Rectal smooth muscle tissue (tissue), 1 donor: ENCODE measurements at regions not wholly inside any gene's neighbourhood (a gene's known extent, or its start where the extent isn't known, plus 50 kb on each side); places are given as distances from the start of the nearest gene placed in this dataset.
"Not testable (repeated sequence)": the region's sequence is repeated elsewhere in the genome, so short reads cannot be mapped to it uniquely, and the experiment has no call there.

Experiments used
- H3K27ac ChIP-seq: one replicate; pipeline ENCODE4 v1.7.0; 2013; ENCODE audit warnings: low read depth, low read length, inconsistent platforms
- H3K27me3 ChIP-seq: one replicate; pipeline ENCODE4 v1.7.0; 2013; ENCODE audit warnings: low read length; ENCODE audit not compliant: control insufficient read depth, insufficient read depth
- H3K36me3 ChIP-seq: one replicate; pipeline ENCODE4 v1.7.0; 2013; ENCODE audit warnings: low read length; ENCODE audit not compliant: control insufficient read depth, insufficient read depth
- H3K4me1 ChIP-seq: one replicate; pipeline ENCODE4 v1.7.0; 2013; ENCODE audit warnings: low read length; ENCODE audit not compliant: control insufficient read depth, insufficient read depth
- H3K4me3 ChIP-seq: one replicate; pipeline ENCODE4 v1.7.0; 2013; ENCODE audit warnings: low read length
- H3K9ac ChIP-seq: one replicate; pipeline ENCODE4 v1.7.0; 2013; ENCODE audit warnings: low read length

GRCh38 chr1:82387012-82387366 is 586.3 kb downstream of the ADGRL2 start:
- Histone ChIP-seq H3K4me1 (no peaks in the 10 kb centered on the region), H3K9ac (no peak overlapping the region), H3K36me3 (no peaks in the 10 kb centered on the region), H3K27me3 (no peaks in the 10 kb centered on the region), H3K27ac (no peak overlapping the region), H3K4me3 (no peak overlapping the region)

DNA sequence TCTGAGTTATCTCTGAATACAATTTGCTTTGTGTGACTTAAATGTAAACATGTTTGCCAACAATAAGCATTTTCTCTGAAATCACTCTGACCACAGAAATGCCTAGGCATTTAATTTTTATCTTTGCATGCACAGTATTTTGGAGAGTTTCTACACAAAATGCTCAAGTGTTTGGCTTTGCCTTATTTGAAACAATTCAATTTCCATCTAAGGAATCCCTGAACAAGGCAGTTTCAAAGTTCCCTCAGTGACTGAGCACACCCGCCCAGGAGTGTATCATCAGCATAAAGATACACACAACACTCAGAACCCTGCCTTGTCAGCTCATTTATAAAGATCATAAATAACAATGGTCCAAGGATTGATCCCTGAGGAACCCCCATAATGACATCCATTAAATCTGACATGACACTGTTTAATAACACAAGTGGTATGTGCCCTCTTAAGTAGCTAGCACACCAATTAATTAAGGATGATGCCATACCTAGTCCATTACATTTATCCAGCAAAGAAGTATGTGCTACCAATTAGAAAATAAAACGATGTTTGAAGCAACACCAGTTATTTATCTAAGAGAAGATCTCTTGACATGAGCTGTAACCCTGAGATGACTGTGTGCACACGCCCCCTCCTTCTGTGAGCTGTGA is 585.8 kb downstream of the ADGRL2 start:
- Histone ChIP-seq H3K9ac (no peak overlapping the region), H3K36me3 (no peaks in the 10 kb centered on the region), H3K27ac (no peak overlapping the region), H3K27me3 (no peaks in the 10 kb centered on the region), H3K4me3 (no peak overlapping the region), H3K4me1 (no peaks in the 10 kb centered on the region)

GRCh38 chr1:82384776-82385175 is 584.0 kb downstream of the ADGRL2 start:
- H3K27me3 ChIP-seq: no peaks in the 10 kb centered on the region
- H3K4me1 ChIP-seq: no peaks in the 10 kb centered on the region
- H3K36me3 ChIP-seq: no peaks in the 10 kb centered on the region
- H3K9ac ChIP-seq: no peak overlapping the region
- no peak overlapping the region for H3K27ac ChIP-seq
- H3K4me3 ChIP-seq: no peak overlapping the region

- H3K27ac ChIP-seq: no peak overlapping the region
- H3K27me3 ChIP-seq: no peaks in the 10 kb centered on the region
- H3K9ac ChIP-seq: no peak overlapping the region
- H3K4me1 ChIP-seq: no peaks in the 10 kb centered on the region
- H3K4me3 ChIP-seq: no peak overlapping the region
- H3K36me3 ChIP-seq: no peaks in the 10 kb centered on the region
Measured at GRCh38 chr1:82377201-82377884, 576.6 kb downstream of the ADGRL2 start.

- Histone ChIP-seq H3K4me3 (no peak overlapping the region), H3K27ac (no peak overlapping the region), H3K27me3 (no peaks in the 10 kb centered on the region), H3K9ac (no peak overlapping the region), H3K36me3 (no peaks in the 10 kb centered on the region), H3K4me1 (no peaks in the 10 kb centered on the region)
Measured at GRCh38 chr1:82373710-82374109, 573.0 kb downstream of the ADGRL2 start.

DNA sequence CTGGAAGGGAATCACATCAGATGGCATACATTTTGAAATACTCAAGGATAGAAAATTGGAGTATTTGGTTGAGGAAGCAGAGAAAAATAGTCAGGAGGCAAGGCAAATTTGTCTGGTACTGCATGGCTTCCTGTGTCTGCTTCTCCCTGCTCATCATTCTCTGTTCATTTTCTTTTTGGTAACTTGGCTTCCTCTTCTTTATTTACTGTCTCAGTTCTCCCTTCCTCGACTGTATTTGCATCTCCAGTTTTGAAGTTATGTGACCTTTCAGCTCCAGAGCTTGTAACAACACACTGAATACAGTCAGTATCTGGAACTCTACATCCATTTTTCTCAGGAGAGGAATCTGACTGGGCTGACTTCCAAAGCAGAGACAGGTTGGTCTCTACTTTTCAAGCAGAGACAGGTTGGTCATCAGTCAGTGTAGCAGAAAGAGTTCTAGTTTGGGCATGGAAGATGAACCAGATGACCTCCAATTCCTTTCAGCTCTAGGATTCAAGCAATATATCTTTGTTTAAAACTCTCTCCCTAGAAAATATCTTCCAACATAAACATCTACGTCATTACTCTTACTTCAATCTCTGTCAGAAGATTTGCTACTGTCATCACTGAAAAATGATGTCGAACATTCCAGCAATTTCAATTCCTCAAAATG is 571.2 kb downstream of the ADGRL2 start:
- Histone ChIP-seq H3K36me3 (no peaks in the 10 kb centered on the region), H3K4me3 (no peak overlapping the region), H3K4me1 (no peaks in the 10 kb centered on the region), H3K27me3 (no peaks in the 10 kb centered on the region), H3K27ac (no peak overlapping the region), H3K9ac (no peak overlapping the region)

GRCh38 chr1:82367456-82367855 is 566.7 kb downstream of the ADGRL2 start:
- Histone ChIP-seq H3K9ac (no peak overlapping the region), H3K27ac (no peak overlapping the region), H3K27me3 (no peaks in the 10 kb centered on the region), H3K36me3 (no peaks in the 10 kb centered on the region), H3K4me1 (no peaks in the 10 kb centered on the region), H3K4me3 (no peak overlapping the region)

DNA sequence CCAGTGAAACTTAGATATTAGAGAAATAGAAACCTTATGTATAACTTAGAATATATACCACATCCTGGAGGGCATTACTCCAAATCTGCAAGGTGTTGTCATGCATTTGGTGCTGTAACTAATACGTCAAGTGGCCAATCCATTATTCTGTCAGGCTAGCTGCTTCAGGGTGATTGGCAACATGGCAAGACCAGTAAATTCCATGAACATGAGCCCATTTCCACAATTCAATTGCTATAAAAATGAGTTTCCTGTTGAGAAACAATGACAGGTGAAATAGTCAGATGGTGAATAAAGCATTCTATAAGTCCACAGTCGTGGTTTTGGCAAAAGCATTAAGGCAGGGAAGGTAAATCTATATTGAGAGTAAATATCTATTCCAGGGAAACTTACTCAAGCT is 566.0 kb downstream of the ADGRL2 start:
- Histone ChIP-seq H3K4me1 (no peaks in the 10 kb centered on the region), H3K9ac (no peak overlapping the region), H3K4me3 (no peak overlapping the region), H3K27ac (no peak overlapping the region), H3K27me3 (no peaks in the 10 kb centered on the region), H3K36me3 (no peaks in the 10 kb centered on the region)

- not testable (repeated sequence) for H3K9ac ChIP-seq, H3K4me1 ChIP-seq, H3K36me3 ChIP-seq, H3K4me3 ChIP-seq, H3K27me3 ChIP-seq, H3K27ac ChIP-seq
Measured at GRCh38 chr1:82359541-82359940, 558.8 kb downstream of the ADGRL2 start.

GRCh38 chr1:82358706-82359105 is 558.0 kb downstream of the ADGRL2 start:
- not testable (repeated sequence) for H3K4me3 ChIP-seq, H3K4me1 ChIP-seq, H3K9ac ChIP-seq, H3K27ac ChIP-seq, H3K27me3 ChIP-seq, H3K36me3 ChIP-seq

DNA sequence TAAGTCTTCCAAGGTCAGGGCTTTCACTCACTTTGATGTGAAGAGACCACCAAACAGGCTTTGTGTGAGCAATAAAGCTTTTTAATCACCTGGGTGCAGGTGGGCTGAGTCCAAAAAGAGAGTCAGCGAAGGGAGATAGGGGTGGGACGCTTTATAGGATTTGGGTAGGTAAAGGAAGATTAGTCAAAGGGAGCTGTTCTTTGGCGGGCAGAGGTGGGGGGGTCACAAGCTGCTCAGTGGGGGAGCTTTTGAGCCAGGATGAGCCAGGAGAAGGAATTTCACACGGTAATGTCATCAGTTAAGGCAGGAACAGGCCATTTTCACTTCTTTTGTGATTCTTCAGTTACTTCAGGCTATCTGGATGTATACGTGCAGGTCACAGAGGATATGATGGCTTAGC is 553.8 kb downstream of the ADGRL2 start:
- H3K4me1 ChIP-seq, H3K36me3 ChIP-seq, H3K27me3 ChIP-seq, H3K9ac ChIP-seq, H3K27ac ChIP-seq, H3K4me3 ChIP-seq: not testable (repeated sequence)

DNA sequence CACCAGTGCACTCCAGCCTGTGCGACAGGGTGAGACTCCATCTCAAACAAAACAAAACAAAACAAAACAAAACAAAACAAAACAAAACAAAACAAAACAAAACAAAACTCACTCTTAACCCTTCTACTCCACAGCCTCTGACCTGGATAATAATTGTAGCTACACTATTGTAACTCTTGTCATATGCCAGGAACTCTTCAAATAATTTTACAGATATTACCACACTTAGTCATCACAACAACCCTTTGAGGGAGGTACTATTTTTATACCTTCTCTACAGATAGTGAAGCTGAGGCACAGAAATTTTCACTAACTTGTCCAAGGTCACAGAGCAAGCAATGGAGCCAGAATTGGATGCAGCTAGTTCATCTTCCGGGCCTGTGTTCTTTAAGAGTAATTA is 547.8 kb downstream of the ADGRL2 start:
- Histone ChIP-seq H3K4me1 (no peaks in the 10 kb centered on the region), H3K27ac (no peak overlapping the region), H3K27me3 (no peaks in the 10 kb centered on the region), H3K4me3 (no peak overlapping the region), H3K36me3 (no peaks in the 10 kb centered on the region), H3K9ac (no peak overlapping the region)

- Histone ChIP-seq H3K4me1 (no peaks in the 10 kb centered on the region), H3K27ac (no peak overlapping the region), H3K4me3 (no peak overlapping the region), H3K27me3 (no peaks in the 10 kb centered on the region), H3K36me3 (no peaks in the 10 kb centered on the region), H3K9ac (no peak overlapping the region)
Measured at GRCh38 chr1:82346141-82346540, 545.4 kb downstream of the ADGRL2 start.
